Activated CD4-positive, alpha-beta memory T cell treated with anti-CD3 and anti-CD28 coated beads for 36 hours (primary cell): ENCODE measurements at regions not wholly inside any gene's neighbourhood (a gene's known extent, or its start where the extent isn't known, plus 50 kb on each side); places are given as distances from the start of the nearest gene placed in this dataset.

Experiments used
- CTCF ChIA-PET: fragments of 350-600 bp; sonication (Branson Sonifier 250); formaldehyde crosslinking; loops from one replicate; lab custom pipeline; 2021; ENCODE audit warnings: antibody characterized with exemption, inconsistent platforms; lab: Charles Lee
- POLR2A ChIA-PET: fragments of 350-600 bp; sonication (Branson Sonifier 250); formaldehyde crosslinking; loops from one replicate; lab custom pipeline; 2021; ENCODE audit warnings: antibody characterized with exemption; lab: Charles Lee
- DNase-seq: peaks from one replicate; pipeline ENCODE4 v3.0.0-alpha.2; 2020
- H3K27ac Mint-ChIP-seq: one replicate; pipeline ENCODE4 v1.8.0; 2021; ENCODE audit warnings: mixed read lengths
- H3K27me3 Mint-ChIP-seq: one replicate; pipeline ENCODE4 v1.8.0; 2021; ENCODE audit warnings: mixed read lengths
- H3K36me3 Mint-ChIP-seq: one replicate; pipeline ENCODE4 v1.8.0; 2021; ENCODE audit warnings: mixed read lengths
- H3K4me1 Mint-ChIP-seq: one replicate; pipeline ENCODE4 v1.8.0; 2021; ENCODE audit warnings: low read depth, mixed read lengths
- H3K4me3 Mint-ChIP-seq: one replicate; pipeline ENCODE4 v1.8.0; 2021; ENCODE audit warnings: mild to moderate bottlenecking, mixed read lengths
- H3K9me3 Mint-ChIP-seq: one replicate; pipeline ENCODE4 v1.8.0; 2021; ENCODE audit warnings: mixed read lengths
- intact Hi-C: fragments of 100-400 bp; cut with micrococcal nuclease; formaldehyde crosslinking; loops from one replicate; pipeline ENCODE4 v1.15.1; 2023

GRCh38 chr13:19023115-19023514 is 158.5 kb downstream of the TUBA3C start:
- DNase-seq = no peak
- Mint-ChIP-seq H3K36me3 (no peaks in the 10 kb centered on the region), H3K27me3 (no peaks in the 10 kb centered on the region), H3K4me1 (no peaks in the 10 kb centered on the region), H3K27ac (no peak overlapping the region), H3K9me3 (no peaks in the 10 kb centered on the region), H3K4me3 (no peak overlapping the region)
- CTCF ChIA-PET = no interaction called here
- intact Hi-C loops = no loop called here
- POLR2A ChIA-PET = no interaction called here

DNA sequence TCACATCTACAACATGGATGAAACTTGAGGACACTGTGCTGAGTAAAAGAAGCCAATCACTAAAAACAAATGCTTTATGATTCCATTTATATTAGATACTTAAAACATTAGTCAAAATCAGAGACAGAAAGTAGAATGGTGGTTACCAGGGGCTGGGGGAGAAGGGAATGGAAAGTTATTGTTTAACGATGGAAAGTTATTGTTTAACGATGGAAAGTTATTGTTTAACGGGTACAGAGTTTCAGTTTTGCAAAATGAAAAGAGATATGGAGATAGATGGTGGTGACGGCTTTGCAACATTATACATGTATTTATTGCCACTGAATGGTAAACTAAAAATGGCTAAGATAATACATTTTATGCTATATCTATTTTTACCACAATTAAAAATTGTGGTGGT is 160.6 kb downstream of the TUBA3C start:
- DNase-seq = no peak
- intact Hi-C loops = no loop called here
- ChIA-PET CTCF (no interaction called here), POLR2A (no interaction called here)
- Mint-ChIP-seq H3K9me3 (no peaks in the 10 kb centered on the region), H3K4me1 (no peaks in the 10 kb centered on the region), H3K27me3 (no peaks in the 10 kb centered on the region), H3K27ac (no peak overlapping the region), H3K4me3 (no peak overlapping the region), H3K36me3 (no peaks in the 10 kb centered on the region)

DNA sequence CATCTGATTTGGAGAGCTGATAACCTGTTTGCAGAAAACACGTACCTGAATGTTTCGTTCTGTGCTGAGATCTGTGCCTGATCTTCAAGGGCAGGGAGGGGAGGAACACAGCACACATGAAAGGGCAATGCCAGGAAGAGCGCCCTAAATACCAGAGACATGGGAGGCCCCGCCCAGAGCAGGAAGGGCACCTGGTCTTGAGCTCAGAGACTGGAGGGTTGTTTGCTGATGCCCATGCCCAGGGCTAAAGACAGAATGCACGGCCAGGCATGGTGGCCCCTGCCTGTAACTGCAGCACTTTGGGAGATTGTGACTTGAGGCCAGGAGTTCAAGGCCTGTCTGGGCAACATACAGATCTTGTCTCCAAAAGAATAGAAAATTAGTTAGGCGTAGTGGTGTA is 183.2 kb downstream of the TUBA3C start:
- intact Hi-C loops = no loop called here
- peak overlapping the region; percentile 18 for H3K27ac Mint-ChIP-seq
- no peaks in the 10 kb centered on the region for H3K27me3 Mint-ChIP-seq
- ChIA-PET POLR2A (no interaction called here), CTCF (no interaction called here)
- H3K9me3 Mint-ChIP-seq = peaks cover 2% of the 10 kb centered on the region
- no peak overlapping the region for H3K4me3 Mint-ChIP-seq
- no peaks in the 10 kb centered on the region for H3K36me3 Mint-ChIP-seq
- no peak for DNase-seq
- H3K4me1 Mint-ChIP-seq = peaks cover 6% of the 10 kb centered on the region

DNA sequence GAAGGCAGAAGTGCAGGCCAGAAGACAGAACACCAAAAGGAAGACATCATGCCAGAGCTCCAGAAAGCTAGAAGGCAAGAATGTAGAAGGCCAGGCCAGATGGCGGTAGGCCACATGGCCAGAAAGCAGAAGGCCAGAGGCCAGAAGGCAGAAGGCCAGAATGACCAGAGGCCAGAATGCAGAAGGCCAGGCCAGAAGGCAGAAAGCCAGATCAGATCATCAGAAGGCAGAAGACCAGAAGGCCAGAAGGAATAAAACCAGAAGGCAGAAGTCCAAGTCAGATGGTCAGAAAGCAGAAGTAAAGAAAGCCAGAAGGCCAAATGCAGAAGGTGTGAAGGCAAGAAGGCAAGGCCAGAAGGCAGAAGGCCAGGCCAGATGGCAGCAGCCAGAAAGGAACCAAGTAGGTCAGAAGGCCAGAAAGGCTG is 185.0 kb downstream of the TUBA3C start:
- Mint-ChIP-seq H3K4me3 (no peak overlapping the region), H3K36me3 (no peaks in the 10 kb centered on the region), H3K4me1 (peaks cover 6% of the 10 kb centered on the region), H3K9me3 (no peaks in the 10 kb centered on the region), H3K27ac (no peak overlapping the region), H3K27me3 (no peaks in the 10 kb centered on the region)
- ChIA-PET CTCF (no interaction called here), POLR2A (no interaction called here)
- intact Hi-C loops = no loop called here
- no peak for DNase-seq

DNA sequence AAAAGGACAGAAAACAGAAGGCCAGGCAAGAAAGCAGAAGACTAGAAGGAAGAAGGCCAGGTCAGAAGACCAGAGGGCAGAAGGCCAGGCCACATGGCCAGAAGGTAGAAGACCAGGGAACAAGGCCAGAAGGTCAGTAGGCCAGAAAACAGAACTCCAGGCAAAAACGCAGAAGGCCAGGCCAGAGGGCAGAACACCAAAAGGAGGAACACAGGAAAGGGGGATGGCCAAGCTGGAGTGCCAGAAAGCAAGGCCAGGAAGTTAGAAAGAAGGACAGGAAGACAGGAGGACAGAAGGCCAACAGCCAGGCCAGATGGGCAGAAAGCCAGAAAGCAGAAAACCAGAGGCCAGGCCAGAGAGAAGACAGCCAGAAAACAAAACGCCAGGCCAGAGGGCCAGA is 185.4 kb downstream of the TUBA3C start:
- no peak for DNase-seq
- intact Hi-C loops = no loop called here
- ChIA-PET CTCF (no interaction called here), POLR2A (no interaction called here)
- Mint-ChIP-seq H3K27ac (no peak overlapping the region), H3K36me3 (no peaks in the 10 kb centered on the region), H3K4me1 (peaks cover 6% of the 10 kb centered on the region), H3K27me3 (no peaks in the 10 kb centered on the region), H3K9me3 (no peaks in the 10 kb centered on the region), H3K4me3 (no peak overlapping the region)

DNA sequence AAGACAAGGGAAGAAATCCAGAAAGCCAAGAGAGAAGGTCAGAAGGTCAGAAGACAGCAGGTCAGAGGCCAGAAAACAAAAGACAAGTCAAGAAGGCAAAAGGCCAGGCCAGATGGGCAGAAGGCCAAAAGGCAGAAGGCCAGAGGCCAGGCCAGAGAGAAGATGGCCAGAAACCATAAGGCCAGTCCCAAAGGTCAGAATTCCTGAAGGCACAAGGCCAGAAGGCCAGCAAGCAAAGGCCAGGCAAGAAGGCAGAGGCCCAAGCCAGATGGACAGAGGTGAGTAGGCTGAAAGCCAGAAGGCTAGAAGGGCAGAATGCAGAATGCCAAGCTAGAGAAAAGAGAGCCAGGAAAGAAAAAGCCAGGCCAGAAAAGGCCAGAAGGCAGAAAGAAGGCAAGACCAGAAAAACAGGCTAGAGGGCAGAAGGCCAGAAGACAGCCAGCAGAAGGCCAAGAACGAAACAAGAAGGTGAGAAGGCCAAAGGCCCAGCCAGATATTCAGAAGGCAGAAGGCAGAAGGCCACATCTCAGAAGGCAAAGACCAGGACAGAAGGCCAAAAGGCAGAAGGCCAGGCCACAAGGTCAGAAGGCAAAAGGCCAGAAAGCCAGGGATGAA is 186.3 kb downstream of the TUBA3C start:
- Mint-ChIP-seq H3K4me1 (peaks cover 6% of the 10 kb centered on the region), H3K27ac (no peak overlapping the region), H3K36me3 (no peaks in the 10 kb centered on the region), H3K9me3 (no peaks in the 10 kb centered on the region), H3K4me3 (no peak overlapping the region), H3K27me3 (no peaks in the 10 kb centered on the region)
- POLR2A ChIA-PET = no interaction called here
- intact Hi-C loops = no loop called here
- no peak for DNase-seq
- CTCF ChIA-PET = no interaction called here

GRCh38 chr13:18993884-18994660 is 187.6 kb downstream of the TUBA3C start:
- DNase-seq = no peak
- POLR2A ChIA-PET = no interaction called here
- Mint-ChIP-seq H3K4me3 (no peak overlapping the region), H3K27ac (no peak overlapping the region), H3K9me3 (no peaks in the 10 kb centered on the region), H3K36me3 (no peaks in the 10 kb centered on the region), H3K4me1 (peaks cover 6% of the 10 kb centered on the region), H3K27me3 (no peaks in the 10 kb centered on the region)
- CTCF ChIA-PET = no interaction called here
- intact Hi-C loops = no loop called here

GRCh38 chr13:18992791-18993190 is 188.8 kb downstream of the TUBA3C start:
- no peak overlapping the region for H3K4me3 Mint-ChIP-seq
- H3K27me3 Mint-ChIP-seq = no peaks in the 10 kb centered on the region
- H3K36me3 Mint-ChIP-seq = no peaks in the 10 kb centered on the region
- H3K9me3 Mint-ChIP-seq = no peaks in the 10 kb centered on the region
- no peak for DNase-seq
- H3K4me1 Mint-ChIP-seq = no peaks in the 10 kb centered on the region
- CTCF ChIA-PET = no interaction called here
- intact Hi-C loops = no loop called here
- POLR2A ChIA-PET = no interaction called here
- no peak overlapping the region for H3K27ac Mint-ChIP-seq

DNA sequence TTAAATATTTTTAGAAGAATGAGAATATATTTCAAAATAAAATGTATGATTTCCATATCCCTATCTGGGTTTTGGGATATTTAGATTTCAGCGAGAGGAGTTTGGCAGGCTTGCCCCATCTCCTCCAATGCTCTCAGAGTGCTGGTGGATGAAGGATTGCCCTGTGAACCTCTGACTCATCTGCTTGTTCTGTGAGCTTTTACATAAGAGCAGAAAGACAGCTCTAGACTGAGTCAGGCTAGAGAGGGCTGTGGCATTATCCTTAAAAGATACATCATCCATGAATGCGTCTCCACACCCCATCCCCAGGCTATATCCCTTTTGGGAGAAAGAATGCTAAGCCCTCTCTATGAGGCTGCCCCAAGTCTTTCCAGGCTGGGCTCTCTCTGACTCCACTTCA is 190.6 kb downstream of the TUBA3C start:
- ChIA-PET POLR2A (no interaction called here), CTCF (no interaction called here)
- Mint-ChIP-seq H3K27ac (no peak overlapping the region), H3K4me1 (peaks cover 2% of the 10 kb centered on the region), H3K9me3 (peaks cover 2% of the 10 kb centered on the region), H3K36me3 (no peaks in the 10 kb centered on the region), H3K27me3 (peaks cover 4% of the 10 kb centered on the region), H3K4me3 (no peak overlapping the region)
- intact Hi-C loops = no loop called here
- DNase-seq = no peak

DNA sequence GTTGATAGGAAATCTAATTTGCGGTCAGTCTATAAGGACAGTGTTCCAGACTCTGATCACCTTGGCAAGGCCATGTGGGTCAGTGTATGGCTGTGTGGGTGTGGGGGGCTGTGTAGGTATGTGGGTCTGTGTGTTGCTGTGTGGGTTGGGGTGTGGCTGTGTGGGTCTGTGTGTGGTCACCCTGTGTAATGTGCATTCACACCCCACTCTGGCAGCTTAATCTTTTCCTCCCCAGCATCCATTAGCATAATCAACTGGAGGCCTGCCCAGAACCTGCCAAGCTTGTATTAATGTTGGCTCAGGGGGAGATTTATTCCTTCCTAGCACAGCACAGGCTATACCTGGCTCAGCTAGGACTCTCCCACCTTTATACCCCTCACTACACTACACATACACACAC is 203.2 kb downstream of the TUBA3C start:
- ChIA-PET POLR2A (no interaction called here), CTCF (no interaction called here)
- no peak overlapping the region for H3K27ac Mint-ChIP-seq
- no peaks in the 10 kb centered on the region for H3K36me3 Mint-ChIP-seq
- H3K4me3 Mint-ChIP-seq = no peak overlapping the region
- no peak for DNase-seq
- intact Hi-C loops = no loop called here
- H3K4me1 Mint-ChIP-seq = no peaks in the 10 kb centered on the region
- no peaks in the 10 kb centered on the region for H3K9me3 Mint-ChIP-seq
- H3K27me3 Mint-ChIP-seq = no peaks in the 10 kb centered on the region

DNA sequence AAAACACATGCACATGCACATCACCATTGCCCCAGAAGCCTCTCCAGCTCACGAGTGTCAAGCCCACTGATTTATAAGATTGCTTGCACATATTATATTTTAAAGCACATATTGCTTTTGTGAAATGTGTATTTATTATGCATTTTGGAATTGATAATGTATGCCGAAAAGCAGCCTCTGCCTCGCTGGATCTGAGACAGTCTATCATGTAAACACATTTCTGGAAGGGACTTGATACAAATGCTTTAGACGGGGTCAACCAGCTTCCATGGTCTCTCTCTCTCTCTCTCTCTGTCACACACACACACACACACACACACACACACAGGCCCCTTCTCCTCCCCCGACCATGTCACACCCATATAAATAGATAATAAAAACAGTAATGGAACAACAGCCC is 203.8 kb downstream of the TUBA3C start:
- no peaks in the 10 kb centered on the region for H3K36me3 Mint-ChIP-seq

DNA sequence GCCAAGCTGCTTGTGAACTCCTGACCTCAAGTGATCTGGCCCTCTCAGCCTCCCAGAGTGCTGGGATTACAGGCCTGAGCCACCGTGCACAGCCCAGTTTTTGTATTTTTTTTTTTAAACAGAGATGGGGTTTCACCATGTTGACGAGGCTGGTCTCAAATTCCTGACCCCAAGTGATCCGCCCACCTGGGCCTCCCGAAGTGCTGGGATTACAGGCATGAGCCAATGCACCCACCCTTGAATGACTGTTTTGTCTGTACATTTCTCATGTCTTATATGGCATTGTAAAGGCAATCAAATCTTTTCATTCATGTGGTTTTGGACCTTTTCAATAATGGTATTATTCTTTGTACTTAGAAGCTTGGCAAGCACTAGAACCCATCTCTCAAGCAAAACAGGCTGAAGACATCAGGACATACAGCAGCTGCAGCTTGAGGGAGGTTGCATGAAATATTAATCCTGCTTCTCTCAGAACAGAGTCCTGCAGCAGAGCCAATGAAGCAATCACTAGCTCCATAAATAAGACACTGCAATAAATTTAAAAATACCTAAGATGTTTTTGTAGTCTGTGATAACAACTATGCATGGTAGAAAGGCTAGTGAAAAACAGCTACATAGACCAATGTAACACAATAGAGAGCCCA is 209.9 kb downstream of the TUBA3C start:
- no peak overlapping the region for H3K27ac Mint-ChIP-seq
- no peak overlapping the region for H3K4me3 Mint-ChIP-seq
- no peaks in the 10 kb centered on the region for H3K4me1 Mint-ChIP-seq
- no peaks in the 10 kb centered on the region for H3K27me3 Mint-ChIP-seq
- no peak for DNase-seq
- no peaks in the 10 kb centered on the region for H3K36me3 Mint-ChIP-seq
- ChIA-PET POLR2A (no interaction called here), CTCF (no interaction called here)
- intact Hi-C loops = no loop called here
- no peaks in the 10 kb centered on the region for H3K9me3 Mint-ChIP-seq

More for the DNA sequence above, 203.8 kb downstream of the TUBA3C start:
- intact Hi-C loops = no loop called here
- H3K9me3 Mint-ChIP-seq = no peaks in the 10 kb centered on the region
- ChIA-PET POLR2A (no interaction called here), CTCF (no interaction called here)
- H3K4me1 Mint-ChIP-seq = no peaks in the 10 kb centered on the region
- H3K27ac Mint-ChIP-seq = no peak overlapping the region
- no peak overlapping the region for H3K4me3 Mint-ChIP-seq
- no peaks in the 10 kb centered on the region for H3K27me3 Mint-ChIP-seq
- no peak for DNase-seq
